GM18517 (cell line): ENCODE measurements at regions not wholly inside any gene's neighbourhood (a gene's known extent, or its start where the extent isn't known, plus 50 kb on each side); places are given as distances from the start of the nearest gene placed in this dataset.

Source experiments
- ATAC-seq: cut with Tn5 transposase; IDR thresholded peaks from one replicate; pipeline ENCODE4 v1.9.1; 2021; ENCODE audit warnings: mild to moderate bottlenecking, moderate library complexity; ENCODE audit not compliant: unreplicated experiment

- ATAC-seq, result no peak
Measured at GRCh38 chr9:82565188-82565969, 497.6 kb downstream of the RASEF start.

- no peak for ATAC-seq
Measured at GRCh38 chr9:82567953-82568352, 495.0 kb downstream of the RASEF start.

DNA sequence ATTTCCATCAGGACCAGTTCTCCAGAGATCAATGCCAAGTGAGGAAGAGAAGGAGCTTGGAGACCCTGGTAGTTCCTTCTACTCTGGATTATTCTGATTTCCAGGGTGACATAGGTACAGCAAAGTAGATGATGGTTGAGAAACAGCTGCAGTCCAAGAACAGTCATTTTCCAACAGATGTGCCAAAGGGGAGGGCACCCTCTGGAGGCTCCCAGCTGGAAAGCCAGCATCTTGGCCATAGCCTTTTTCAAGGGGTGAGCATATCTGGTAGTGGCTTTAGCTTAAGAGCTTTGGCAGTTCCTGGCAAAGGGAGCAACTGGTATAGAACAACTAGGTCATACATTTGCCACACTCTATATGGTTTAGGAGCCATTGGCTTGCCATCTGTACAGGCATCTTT, 492.7 kb downstream of the RASEF start:
- ATAC-seq, result no peak

DNA sequence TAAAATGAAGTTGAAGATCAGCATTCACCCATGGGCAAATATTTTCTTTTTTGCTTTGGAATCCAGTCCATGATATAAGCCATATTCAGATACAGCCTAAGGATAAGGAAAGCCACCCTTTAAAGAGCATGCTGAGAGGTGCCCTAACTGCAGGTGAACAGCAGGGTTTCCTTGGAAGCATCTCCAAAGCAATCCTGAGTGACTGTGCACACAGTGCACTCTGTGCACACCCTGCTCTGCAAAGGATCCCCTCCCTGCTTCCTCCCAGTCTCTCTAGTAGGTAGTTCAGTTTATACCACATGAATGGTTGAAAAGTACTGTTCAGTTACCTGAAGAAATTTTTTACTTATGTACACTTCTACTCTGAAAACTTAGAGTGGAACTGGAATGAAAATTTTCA, 491.4 kb downstream of the RASEF start:
- ATAC-seq, result no peak

- no peak for ATAC-seq
Measured at GRCh38 chr9:82572146-82572545, 490.8 kb downstream of the RASEF start.

- no peak for ATAC-seq
Measured at GRCh38 chr9:82574911-82575310, 488.0 kb downstream of the RASEF start.

DNA sequence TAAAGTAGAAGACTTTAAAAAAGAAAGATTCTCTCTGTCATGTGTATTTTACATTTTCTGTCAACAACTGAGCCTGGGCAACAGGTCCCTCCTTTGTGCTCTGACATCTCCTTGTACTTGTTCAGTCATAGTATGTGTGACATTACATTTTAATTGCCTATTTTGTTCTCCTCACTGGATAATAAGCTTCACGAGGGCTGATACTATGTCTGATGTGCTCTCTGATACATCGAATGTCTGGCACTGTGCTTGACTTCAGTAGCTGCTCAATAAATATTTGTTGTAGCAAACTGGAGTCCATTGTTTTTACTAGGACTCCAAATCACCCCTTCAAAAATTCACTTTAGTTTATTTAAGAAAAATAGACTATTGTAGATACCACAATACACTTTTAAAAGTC, 482.0 kb downstream of the RASEF start:
- ATAC-seq, result no peak

DNA sequence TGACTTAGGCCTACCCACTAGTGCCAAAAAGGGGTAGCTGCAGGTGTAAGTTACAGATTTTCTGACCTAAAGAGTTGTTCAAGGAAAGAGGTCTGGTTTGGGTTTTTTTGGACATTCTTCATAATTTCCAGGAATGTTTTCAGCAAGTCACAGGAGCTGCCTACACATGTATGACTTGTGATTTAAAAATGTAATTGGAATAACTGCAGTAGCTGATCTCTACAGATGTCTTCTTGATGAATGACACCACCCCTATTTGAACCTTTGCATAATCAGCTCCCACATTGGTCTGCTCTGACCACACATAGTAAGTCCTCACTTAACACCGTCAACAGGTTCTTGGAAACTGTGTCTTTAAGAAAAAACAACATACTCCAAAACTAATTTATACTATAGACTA, 481.4 kb downstream of the RASEF start:
- ATAC-seq, result no peak

- no peak for ATAC-seq
Measured at GRCh38 chr9:82581935-82582334, 481.0 kb downstream of the RASEF start.

GRCh38 chr9:82582693-82583092, 480.2 kb downstream of the RASEF start:
- no peak for ATAC-seq

- ATAC-seq, result no peak
Measured at GRCh38 chr9:82583524-82583923, 479.4 kb downstream of the RASEF start.

- ATAC-seq, result no peak
Measured at GRCh38 chr9:82584349-82584863, 478.5 kb downstream of the RASEF start.

DNA sequence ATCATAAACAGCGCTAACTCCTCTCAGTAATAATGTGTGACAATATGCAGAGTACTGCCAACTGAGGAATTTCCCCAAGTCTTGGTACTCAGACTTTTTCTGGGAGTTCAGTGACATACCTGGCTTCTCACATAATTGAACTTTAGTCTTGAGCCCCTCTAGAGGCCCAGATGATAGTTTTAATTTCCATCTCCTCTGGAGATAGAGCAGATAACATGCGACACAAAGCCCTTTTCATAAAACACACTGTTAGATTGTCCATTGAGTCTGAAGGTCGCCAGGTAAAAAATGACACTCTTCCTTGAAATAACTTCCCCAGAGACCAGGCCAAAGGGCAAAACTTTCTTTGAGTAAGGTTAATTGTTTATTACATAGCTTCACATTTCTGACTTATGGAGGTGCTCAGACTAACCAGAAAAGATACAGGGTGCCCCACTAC, 476.0 kb downstream of the RASEF start:
- ATAC-seq, result no peak

DNA sequence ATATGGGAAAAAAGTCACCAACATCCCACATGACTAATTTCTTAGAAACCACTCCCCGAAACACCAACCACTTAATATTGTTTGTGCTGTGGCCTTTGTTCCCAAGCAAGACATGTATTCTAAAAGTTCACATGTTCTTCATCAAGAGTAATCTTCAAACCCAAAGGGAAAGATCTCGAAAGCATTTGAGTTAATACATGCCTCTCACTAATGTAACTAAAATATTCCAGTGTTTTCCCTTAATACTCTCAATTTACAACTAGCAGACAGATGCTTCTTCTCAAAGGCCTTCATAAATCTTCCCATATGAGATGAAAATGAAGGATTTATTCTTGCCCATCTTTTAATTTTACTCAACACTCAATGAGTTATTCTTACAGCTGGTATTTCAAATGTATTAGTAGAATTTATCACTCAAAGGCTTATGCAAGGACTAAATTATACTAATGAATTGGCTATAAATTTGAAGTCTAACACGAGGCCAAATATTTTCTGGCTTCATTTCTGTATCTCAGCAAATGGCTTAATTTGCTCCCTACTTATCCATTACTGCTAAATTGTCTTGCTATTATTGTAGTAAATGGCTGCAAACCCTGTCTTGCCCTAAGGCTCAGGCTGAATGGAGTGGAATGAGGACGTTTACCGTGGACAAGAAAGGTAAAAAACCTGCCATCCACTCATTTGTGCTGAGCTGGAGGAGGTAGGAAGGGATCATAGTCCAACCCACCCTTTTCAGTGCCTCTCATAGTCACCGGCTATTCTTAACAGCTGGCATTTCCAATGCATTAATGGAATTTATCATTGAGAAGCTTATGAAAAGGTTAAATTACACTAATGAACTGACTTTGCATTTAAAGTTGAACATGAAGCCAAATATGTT, 474.4 kb downstream of the RASEF start:
- no peak for ATAC-seq

DNA sequence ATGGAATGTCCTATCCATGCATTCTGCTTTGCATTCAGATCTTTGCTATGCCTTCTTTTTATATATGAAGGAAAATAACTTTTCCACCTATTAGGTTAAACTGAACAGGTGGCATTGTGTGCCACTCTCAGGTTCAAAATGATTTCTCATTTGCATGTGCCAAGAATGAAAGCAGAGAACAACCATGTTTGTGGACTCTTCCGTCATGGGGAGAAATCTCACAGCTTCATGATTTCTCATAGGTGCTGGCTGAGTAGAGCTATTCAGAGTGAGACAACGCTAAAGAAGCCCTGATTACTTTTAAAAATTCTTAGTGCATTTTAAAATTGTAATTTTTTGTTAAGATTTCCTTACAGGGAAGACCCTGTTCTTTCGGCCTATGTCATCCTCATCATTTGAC, 472.1 kb downstream of the RASEF start:
- ATAC-seq, result no peak

DNA sequence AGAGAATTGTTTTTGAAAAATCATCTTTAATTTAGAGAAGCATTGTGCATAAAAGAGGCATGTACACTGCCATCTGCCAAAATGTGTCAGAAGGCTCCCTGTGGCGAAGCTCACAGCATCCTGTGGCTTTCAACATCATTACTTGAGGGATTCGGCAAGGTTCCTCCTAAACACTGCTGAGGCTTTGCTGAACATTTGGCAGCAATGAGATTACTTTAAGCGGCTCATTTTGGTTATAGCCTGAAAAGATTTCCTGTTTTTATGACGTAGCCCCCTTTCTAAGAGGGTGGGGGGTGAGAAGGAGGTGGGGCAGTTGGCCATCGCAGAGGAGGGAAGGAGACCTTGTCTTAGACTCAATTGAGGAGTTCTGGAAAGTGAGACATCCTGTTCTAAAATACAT, 469.4 kb downstream of the RASEF start:
- ATAC-seq, result no peak

DNA sequence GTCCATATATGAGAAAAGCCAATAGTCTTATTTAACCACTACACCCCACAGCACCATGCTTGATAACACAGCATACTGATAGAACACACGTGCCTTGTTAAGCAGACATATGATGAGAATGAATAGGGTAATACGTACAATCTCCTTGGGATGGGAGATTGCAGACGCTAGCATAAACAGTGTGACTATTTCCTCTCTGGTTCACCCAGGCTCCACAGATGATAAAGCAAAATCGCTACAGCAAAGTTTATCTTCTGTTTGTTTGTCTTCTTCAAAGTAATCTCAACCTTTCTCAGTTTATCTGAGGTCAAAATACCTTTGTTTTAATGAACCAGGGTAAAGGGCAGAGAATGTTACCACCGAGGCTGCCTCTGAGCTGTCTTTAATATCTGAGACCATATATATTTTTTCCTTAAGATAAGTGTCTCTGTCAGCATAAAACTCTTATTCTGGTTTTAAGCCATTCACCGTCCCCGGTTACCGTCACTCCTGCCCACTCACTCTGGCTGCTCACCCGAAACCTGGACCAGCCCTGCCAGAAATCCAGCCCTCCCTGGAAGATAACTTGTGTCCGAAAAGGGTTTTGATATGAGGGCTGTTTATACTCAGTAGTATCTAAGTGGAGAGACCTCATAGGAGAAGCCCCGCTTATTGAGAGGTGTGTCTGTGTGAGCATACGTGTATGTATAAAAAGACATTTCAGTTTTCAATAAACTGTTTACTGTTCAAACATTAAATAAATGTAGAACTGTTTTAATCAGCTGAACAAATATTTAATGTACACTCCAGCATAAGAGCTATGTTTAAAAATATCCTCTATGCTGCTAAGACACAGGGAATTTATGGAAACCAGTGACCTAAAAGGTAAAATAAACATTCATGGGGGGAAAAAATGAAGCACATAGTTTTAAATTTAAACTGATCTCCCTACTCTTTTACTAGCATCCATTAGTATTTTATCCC, 465.4 kb downstream of the RASEF start:
- no peak for ATAC-seq

GRCh38 chr9:82598241-82599039, 464.5 kb downstream of the RASEF start:
- no peak for ATAC-seq

GRCh38 chr9:82599336-82599949, 463.5 kb downstream of the RASEF start:
- no peak for ATAC-seq
